ENCODE measurements at regions not wholly inside any gene's neighbourhood (a gene's known extent, or its start where the extent isn't known, plus 50 kb on each side); places are given as distances from the start of the nearest gene placed in this dataset.
"Not testable (repeated sequence)": the region's sequence is repeated elsewhere in the genome, so short reads cannot be mapped to it uniquely, and the experiment has no call there.

- no peak for DNase-seq (ENCODE audit: extremely low spot score, insufficient read length, low read depth)
- no peak for FAIRE-seq
Measured at GRCh38 chr16:26688699-26689098, 378.0 kb upstream of the C16orf82 start.

- no peak for FAIRE-seq
- no peak for DNase-seq (ENCODE audit: extremely low spot score, insufficient read length, low read depth)
Measured at GRCh38 chr16:26692658-26693057, 374.1 kb upstream of the C16orf82 start.

- FAIRE-seq (no peak), DNase-seq (ENCODE audit: extremely low spot score, insufficient read length, low read depth) (no peak)
Measured at GRCh38 chr16:26697807-26698206, 368.9 kb upstream of the C16orf82 start.

- no peak for DNase-seq (ENCODE audit: extremely low spot score, insufficient read length, low read depth)
- FAIRE-seq = no peak
Measured at GRCh38 chr16:26700250-26700649, 366.5 kb upstream of the C16orf82 start.

GRCh38 chr16:26701243-26701886 is 365.4 kb upstream of the C16orf82 start:
- DNase-seq (ENCODE audit: extremely low spot score, insufficient read length, low read depth) = no peak
- FAIRE-seq = no peak

- FAIRE-seq = no peak
- no peak for DNase-seq (ENCODE audit: extremely low spot score, insufficient read length, low read depth)
Measured at GRCh38 chr16:26705346-26705745, 361.4 kb upstream of the C16orf82 start.

- FAIRE-seq = no peak
- DNase-seq (ENCODE audit: extremely low spot score, insufficient read length, low read depth) = no peak
Measured at GRCh38 chr16:26708428-26708827, 358.3 kb upstream of the C16orf82 start.

GRCh38 chr16:26709175-26709574 is 357.6 kb upstream of the C16orf82 start:
- FAIRE-seq = no peak
- DNase-seq (ENCODE audit: extremely low spot score, insufficient read length, low read depth) = no peak

- DNase-seq (ENCODE audit: extremely low spot score, insufficient read length, low read depth) (no peak), FAIRE-seq (no peak)
Measured at GRCh38 chr16:26709754-26710153, 357.0 kb upstream of the C16orf82 start.

- DNase-seq (ENCODE audit: extremely low spot score, insufficient read length, low read depth) = no peak
- FAIRE-seq = no peak
Measured at GRCh38 chr16:26710450-26710849, 356.3 kb upstream of the C16orf82 start.

GRCh38 chr16:26712876-26713275 is 353.9 kb upstream of the C16orf82 start:
- FAIRE-seq (no peak), DNase-seq (ENCODE audit: extremely low spot score, insufficient read length, low read depth) (no peak)

- DNase-seq (ENCODE audit: extremely low spot score, insufficient read length, low read depth) (no peak), FAIRE-seq (no peak)
Measured at GRCh38 chr16:26715969-26716368, 350.8 kb upstream of the C16orf82 start.

- FAIRE-seq (no peak), DNase-seq (ENCODE audit: extremely low spot score, insufficient read length, low read depth) (no peak)
Measured at GRCh38 chr16:26717826-26718225, 348.9 kb upstream of the C16orf82 start.

GRCh38 chr16:26721290-26721689 is 345.4 kb upstream of the C16orf82 start:
- FAIRE-seq (no peak), DNase-seq (ENCODE audit: extremely low spot score, insufficient read length, low read depth) (no peak)

GRCh38 chr16:26721957-26722356 is 344.8 kb upstream of the C16orf82 start:
- not testable (repeated sequence) for DNase-seq (ENCODE audit: extremely low spot score, insufficient read length, low read depth); FAIRE-seq

GRCh38 chr16:26724189-26724588 is 342.5 kb upstream of the C16orf82 start:
- no peak for DNase-seq (ENCODE audit: extremely low spot score, insufficient read length, low read depth)
- no peak for FAIRE-seq

GRCh38 chr16:26727848-26728247 is 338.9 kb upstream of the C16orf82 start:
- DNase-seq (ENCODE audit: extremely low spot score, insufficient read length, low read depth) = no peak
- FAIRE-seq = no peak

GRCh38 chr16:26729951-26730541 is 336.7 kb upstream of the C16orf82 start:
- no peak for FAIRE-seq
- no peak for DNase-seq (ENCODE audit: extremely low spot score, insufficient read length, low read depth)

- FAIRE-seq = no peak
- no peak for DNase-seq (ENCODE audit: extremely low spot score, insufficient read length, low read depth)
Measured at GRCh38 chr16:26731729-26732128, 335.0 kb upstream of the C16orf82 start.

- FAIRE-seq = no peak
- no peak for DNase-seq (ENCODE audit: extremely low spot score, insufficient read length, low read depth)
Measured at GRCh38 chr16:26733710-26734109, 333.0 kb upstream of the C16orf82 start.

GRCh38 chr16:26735521-26735920 is 331.2 kb upstream of the C16orf82 start:
- no peak for FAIRE-seq
- no peak for DNase-seq (ENCODE audit: extremely low spot score, insufficient read length, low read depth)

GRCh38 chr16:26736084-26736483 is 330.6 kb upstream of the C16orf82 start:
- DNase-seq (ENCODE audit: extremely low spot score, insufficient read length, low read depth) = no peak
- FAIRE-seq = no peak
